ENCODE measurements at regions not wholly inside any gene's neighbourhood (a gene's known extent, or its start where the extent isn't known, plus 50 kb on each side); places are given as distances from the start of the nearest gene placed in this dataset.

- no peak for DNase-seq (ENCODE audit: extremely low read depth, insufficient read length)
- TF ChIP-seq CTCF (IDR thresholded peaks at IDR 0.05; ENCODE audit: insufficient read depth, low read length, poor library complexity, severe bottlenecking), result no peak
- Histone ChIP-seq H3K27me3 (replicated peaks; ENCODE audit: control insufficient read depth, insufficient read depth, low read length) (no peaks in the 10 kb centered on the region), H3K36me3 (ENCODE audit: control insufficient read depth, insufficient read depth, low read length) (no peaks in the 10 kb centered on the region), H3K4me3 (replicated peaks; ENCODE audit: low read depth, low read length) (no peak overlapping the region)
Observed at GRCh38 chr4:175916626-175917351, 104.7 kb upstream of the GPM6A start.

GRCh38 chr4:175927121-175927520 is 115.1 kb upstream of the GPM6A start:
- no peak for TF ChIP-seq CTCF (IDR thresholded peaks at IDR 0.05; ENCODE audit: insufficient read depth, low read length, poor library complexity, severe bottlenecking)
- Histone ChIP-seq H3K36me3 (ENCODE audit: control insufficient read depth, insufficient read depth, low read length) (no peaks in the 10 kb centered on the region), H3K27me3 (replicated peaks; ENCODE audit: control insufficient read depth, insufficient read depth, low read length) (peaks cover 1% of the 10 kb centered on the region; the same call in 1 of the 2 replicates), H3K4me3 (replicated peaks; ENCODE audit: low read depth, low read length) (no peak overlapping the region)
- DNase-seq (ENCODE audit: extremely low read depth, insufficient read length), result peak; percentile 49

GRCh38 chr4:175929441-175929840 is 117.4 kb upstream of the GPM6A start:
- Histone ChIP-seq H3K36me3 (ENCODE audit: control insufficient read depth, insufficient read depth, low read length) (no peaks in the 10 kb centered on the region), H3K4me3 (replicated peaks; ENCODE audit: low read depth, low read length) (no peak overlapping the region), H3K27me3 (replicated peaks; ENCODE audit: control insufficient read depth, insufficient read depth, low read length) (no peaks in the 10 kb centered on the region)
- no peak for DNase-seq (ENCODE audit: extremely low read depth, insufficient read length)
- TF ChIP-seq CTCF (IDR thresholded peaks at IDR 0.05; ENCODE audit: insufficient read depth, low read length, poor library complexity, severe bottlenecking), result no peak

- no peak for DNase-seq (ENCODE audit: extremely low read depth, insufficient read length)
Observed at GRCh38 chr4:175929932-175930331, 117.9 kb upstream of the GPM6A start.

GRCh38 chr4:175930471-175930870 is 118.4 kb upstream of the GPM6A start:
- TF ChIP-seq CTCF (IDR thresholded peaks at IDR 0.05; ENCODE audit: insufficient read depth, low read length, poor library complexity, severe bottlenecking), result no peak
- Histone ChIP-seq H3K4me3 (replicated peaks; ENCODE audit: low read depth, low read length) (no peak overlapping the region), H3K27me3 (replicated peaks; ENCODE audit: control insufficient read depth, insufficient read depth, low read length) (no peaks in the 10 kb centered on the region), H3K36me3 (ENCODE audit: control insufficient read depth, insufficient read depth, low read length) (no peaks in the 10 kb centered on the region)
- DNase-seq (ENCODE audit: extremely low read depth, insufficient read length), result no peak

More at GRCh38 chr4:175929932-175930331, 117.9 kb upstream of the GPM6A start:
- H3K27me3 ChIP-seq (replicated peaks; ENCODE audit: control insufficient read depth, insufficient read depth, low read length), result no peaks in the 10 kb centered on the region
- TF ChIP-seq CTCF (IDR thresholded peaks at IDR 0.05; ENCODE audit: insufficient read depth, low read length, poor library complexity, severe bottlenecking), result no peak
- no peaks in the 10 kb centered on the region for H3K36me3 ChIP-seq (ENCODE audit: control insufficient read depth, insufficient read depth, low read length)
- H3K4me3 ChIP-seq (replicated peaks; ENCODE audit: low read depth, low read length), result no peak overlapping the region
